GM13976 (cell line): ENCODE measurements at regions not wholly inside any gene's neighbourhood (a gene's known extent, or its start where the extent isn't known, plus 50 kb on each side); places are given as distances from the start of the nearest gene placed in this dataset.

Experiments used
- DNase-seq: peaks from one replicate; pipeline ENCODE4 v3.0.0; 2012; ENCODE audit warnings: low spot score
- in situ Hi-C: fragments of 300-500 bp; cut with MboI; formaldehyde crosslinking; loops from one replicate; pipeline ENCODE4 v1.12.0; 2022; ENCODE audit warnings: low sequenced_read_pairs, mixed read lengths, inconsistent platforms; ENCODE audit not compliant: unreplicated experiment
- TF ChIP-seq, protein P1 (sequence below): IDR thresholded peaks from 2 replicates; pipeline ENCODE4 v1.5.1; 2012; ENCODE audit warnings: borderline replicate concordance, mild to moderate bottlenecking; ENCODE audit not compliant: insufficient read depth; ENCODE audit errors: extremely low read depth, missing control alignments, control extremely low read depth

DNA sequence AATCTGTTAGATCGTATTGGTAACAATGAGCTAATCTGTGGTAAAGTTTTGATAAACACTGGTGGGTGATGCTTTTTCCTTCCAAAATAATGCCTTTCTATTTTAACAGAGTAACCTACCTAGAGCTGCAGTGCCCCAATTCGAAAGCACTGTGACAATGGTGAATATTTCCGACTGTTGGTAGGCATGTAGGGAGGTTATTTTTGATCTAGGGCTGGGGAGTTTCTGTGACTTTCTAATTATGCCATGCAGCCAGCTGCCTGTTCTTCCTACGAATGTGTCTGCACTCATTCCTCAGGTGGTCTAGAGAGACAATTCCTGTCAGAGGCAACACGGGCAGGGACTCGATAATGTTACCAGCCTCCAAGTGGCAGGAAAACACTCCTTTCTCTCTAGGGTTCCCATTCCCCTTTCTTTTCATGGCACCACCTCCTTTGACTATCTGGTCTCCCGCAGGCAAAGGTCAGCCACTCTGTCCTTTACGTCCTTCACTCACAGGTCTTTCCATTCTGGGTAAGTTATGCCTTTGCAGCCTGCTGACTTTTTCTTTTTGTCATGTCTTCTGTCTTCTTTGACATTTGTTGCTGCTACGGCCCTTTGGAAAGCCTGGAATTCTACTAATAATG, 167.2 kb upstream of the MGAT5 start:
- DNase-seq, result no peak
- in situ Hi-C loops, result no loop called here
- TF ChIP-seq, protein P1, sequence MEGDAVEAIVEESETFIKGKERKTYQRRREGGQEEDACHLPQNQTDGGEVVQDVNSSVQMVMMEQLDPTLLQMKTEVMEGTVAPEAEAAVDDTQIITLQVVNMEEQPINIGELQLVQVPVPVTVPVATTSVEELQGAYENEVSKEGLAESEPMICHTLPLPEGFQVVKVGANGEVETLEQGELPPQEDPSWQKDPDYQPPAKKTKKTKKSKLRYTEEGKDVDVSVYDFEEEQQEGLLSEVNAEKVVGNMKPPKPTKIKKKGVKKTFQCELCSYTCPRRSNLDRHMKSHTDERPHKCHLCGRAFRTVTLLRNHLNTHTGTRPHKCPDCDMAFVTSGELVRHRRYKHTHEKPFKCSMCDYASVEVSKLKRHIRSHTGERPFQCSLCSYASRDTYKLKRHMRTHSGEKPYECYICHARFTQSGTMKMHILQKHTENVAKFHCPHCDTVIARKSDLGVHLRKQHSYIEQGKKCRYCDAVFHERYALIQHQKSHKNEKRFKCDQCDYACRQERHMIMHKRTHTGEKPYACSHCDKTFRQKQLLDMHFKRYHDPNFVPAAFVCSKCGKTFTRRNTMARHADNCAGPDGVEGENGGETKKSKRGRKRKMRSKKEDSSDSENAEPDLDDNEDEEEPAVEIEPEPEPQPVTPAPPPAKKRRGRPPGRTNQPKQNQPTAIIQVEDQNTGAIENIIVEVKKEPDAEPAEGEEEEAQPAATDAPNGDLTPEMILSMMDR, result no peak

DNA sequence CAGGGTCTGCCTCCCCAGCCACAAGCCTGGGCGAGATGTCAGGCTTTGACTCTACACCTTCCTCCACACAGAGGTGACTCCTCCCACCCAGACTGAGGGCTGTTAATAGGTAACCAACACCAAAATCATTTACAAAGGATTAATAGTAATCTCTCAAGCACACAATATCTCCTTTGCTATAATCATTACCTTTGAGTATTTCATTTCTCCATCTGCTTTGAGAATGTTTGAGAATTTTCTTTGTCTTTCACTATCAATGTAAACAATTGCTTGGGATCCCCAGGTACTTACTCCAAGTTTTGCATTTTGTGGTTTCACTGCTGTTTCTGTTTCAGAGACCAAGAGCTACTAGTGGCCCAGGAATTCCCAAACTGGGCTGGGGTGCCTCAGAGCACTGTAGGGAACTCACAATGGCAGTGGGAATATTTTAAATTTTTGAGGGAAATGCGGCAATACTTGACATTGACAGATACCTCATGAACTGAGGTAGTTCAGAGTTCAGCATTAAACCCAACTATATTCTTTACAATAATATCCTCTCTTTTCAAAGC, 166.4 kb upstream of the MGAT5 start:
- TF ChIP-seq, protein P1, result no peak
- DNase-seq, result peak; percentile 43
- in situ Hi-C loops, result no loop called here

DNA sequence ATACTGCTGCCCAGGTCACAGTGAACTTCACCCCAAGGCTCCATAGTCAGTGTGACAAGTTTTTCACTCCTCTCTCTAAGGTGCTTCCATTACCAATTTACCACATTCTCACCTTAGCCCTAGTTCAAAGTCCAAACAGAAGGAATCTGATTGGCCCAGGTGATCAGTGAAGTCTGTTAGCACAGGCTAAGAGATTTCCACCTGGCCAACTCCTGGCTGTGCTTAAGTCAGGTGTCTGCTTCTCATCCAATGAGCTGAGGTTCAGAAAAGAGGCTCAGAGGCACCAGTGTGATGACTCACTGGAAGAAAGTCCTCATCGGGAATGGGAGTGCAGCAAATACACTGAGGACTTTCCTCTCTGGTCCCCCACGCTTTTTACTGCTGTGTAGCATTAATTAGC, 164.4 kb upstream of the MGAT5 start:
- DNase-seq, result no peak
- in situ Hi-C loops, result no loop called here
- TF ChIP-seq, protein P1, result no peak

DNA sequence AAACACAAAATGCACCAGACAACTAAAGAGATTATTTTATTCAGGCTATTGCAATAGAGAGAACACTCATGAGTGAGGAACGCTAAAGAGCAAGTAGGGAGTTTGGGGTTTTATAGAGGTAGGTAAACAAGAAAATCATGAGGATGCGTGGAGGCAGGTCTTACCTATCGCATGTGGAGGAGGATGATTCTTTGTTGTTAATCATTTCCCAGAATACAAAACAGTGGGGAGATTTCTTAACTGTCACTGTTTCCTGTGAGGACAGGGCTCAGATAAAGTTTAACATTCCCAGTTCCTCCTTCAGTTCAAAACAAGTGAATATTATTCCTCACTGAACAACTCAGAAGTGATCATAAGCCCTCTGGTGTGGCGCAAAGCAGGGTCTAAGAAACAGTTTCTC, 156.1 kb upstream of the MGAT5 start:
- TF ChIP-seq, protein P1, result no peak
- DNase-seq, result no peak
- in situ Hi-C loops, result no loop called here

DNA sequence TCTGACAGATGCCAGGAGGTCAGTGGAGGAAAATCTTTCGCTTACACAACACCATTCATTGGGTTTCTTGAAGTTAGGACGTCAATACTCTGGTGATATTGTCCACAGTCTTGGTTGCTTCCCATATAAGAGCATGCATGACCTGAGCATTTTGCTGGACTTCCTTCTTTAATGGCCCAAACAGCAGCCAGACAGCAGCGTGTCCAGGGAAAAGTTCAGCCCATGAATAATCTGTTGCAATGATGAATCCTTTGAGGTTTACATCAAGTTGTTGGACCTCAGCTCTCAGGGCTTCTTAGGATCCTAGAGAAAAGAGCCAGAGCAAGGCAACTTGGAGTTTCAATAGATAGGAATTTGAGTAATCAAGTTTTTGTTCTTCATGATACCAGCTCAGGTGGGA, 155.6 kb upstream of the MGAT5 start:
- TF ChIP-seq, protein P1, result no peak
- in situ Hi-C loops, result no loop called here
- DNase-seq, result no peak

DNA sequence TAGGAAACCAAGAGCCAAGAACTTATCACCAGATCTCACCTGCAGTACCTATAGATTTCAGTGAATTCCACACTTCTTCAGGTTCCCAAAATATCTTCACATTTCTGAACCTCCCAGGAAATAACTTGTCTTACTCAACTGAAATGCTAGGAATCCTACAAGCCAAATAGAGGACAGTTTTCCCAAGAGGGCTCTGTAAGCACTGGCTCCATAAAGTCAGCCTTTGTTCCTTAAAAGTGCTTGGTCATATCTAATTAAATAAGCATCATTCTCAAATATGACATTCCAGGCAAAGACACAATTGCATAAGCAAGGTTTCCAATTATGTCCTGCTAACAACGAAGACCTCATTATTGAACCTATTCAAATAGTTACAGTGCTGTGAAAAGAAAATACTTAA, 154.6 kb upstream of the MGAT5 start:
- TF ChIP-seq, protein P1, result no peak
- in situ Hi-C loops, result no loop called here
- DNase-seq, result no peak
